Psoas muscle (tissue), 7 donors: ENCODE measurements at regions not wholly inside any gene's neighbourhood (a gene's known extent, or its start where the extent isn't known, plus 50 kb on each side); places are given as distances from the start of the nearest gene placed in this dataset.
A peak's percentile ranks its signal among the peaks of the same experiment; 100 is the strongest.
"Not testable (repeated sequence)": the region's sequence is repeated elsewhere in the genome, so short reads cannot be mapped to it uniquely, and the experiment has no call there.

Experiments used
- ATAC-seq, 4 donors: fragments of 200-7000 bp; cut with Tn5 transposase; one replicate each; pipeline ENCODE4 v1.9.1; 2020; ENCODE audit warnings: moderate library complexity in 3 of 4, mild to moderate bottlenecking in 2 of 4
- DNase-seq, 2 donors: peaks; one replicate each; pipeline ENCODE4 v3.0.0-alpha.2; 2020
- H3K27ac ChIP-seq: fragments of 200-600 bp; one replicate; pipeline ENCODE4 v1.8.0; 2022
- H3K27me3 ChIP-seq, 3 donors: fragments of 200-600 bp in 1 of 3; one replicate each; pipeline versions ENCODE4 v1.6.1 to v1.8.0; 2013 to 2022; ENCODE audit warnings: low read length in 2 of 3, mild to moderate bottlenecking in 2 of 3, moderate library complexity in 1 of 3; ENCODE audit not compliant: insufficient read depth in 3 of 3
- H3K36me3 ChIP-seq, 2 donors: fragments of 200-600 bp in 1 of 2; one replicate each; pipeline versions ENCODE4 v1.6.1 to v1.8.0; 2013 to 2022; ENCODE audit warnings: low read depth in 1 of 2, mild to moderate bottlenecking in 1 of 2, moderate library complexity in 1 of 2; ENCODE audit not compliant: insufficient read depth in 1 of 2
- H3K4me1 ChIP-seq: fragments of 200-600 bp; one replicate; pipeline ENCODE4 v1.8.0; 2022
- H3K4me3 ChIP-seq: fragments of 200-600 bp; one replicate; pipeline ENCODE4 v1.8.0; 2022; ENCODE audit warnings: mild to moderate bottlenecking
- H3K9me3 ChIP-seq: fragments of 200-600 bp; one replicate; pipeline ENCODE4 v1.8.0; 2022
- WGBS, 3 donors: extraction: QIAGEN DNeasy Blood & Tissue Kit; methylation state at CpG; one replicate each; pipeline versions ENCODE4 v1.1.6 to v1.1.7; 2013; 5-methylcytosine and 5-hydroxymethylcytosine counted together
- intact Hi-C, 2 donors: fragments of 100-400 bp; cut with DNase I; formaldehyde crosslinking; loops; one replicate each; pipeline versions ENCODE4 v1.11.0 to v1.14.2; 2022
- TF ChIP-seq, protein P1 (sequence below): fragments of 200-600 bp; IDR thresholded peaks from one replicate; pipeline ENCODE4 v1.8.0; 2022; ENCODE audit warnings: antibody characterized with exemption
- donor health status: healthy with polysubstance abuse.
- donor health status: DM: no; HTN: no; CAD: no; lungs with moderate emphysema.
- donor health status: Bipolar disorder and iron deficiency.
- donor health status: healthy.
- donor health status: DM: yes; HTN: yes; CAD: no.
- donor health status: DM: no; HTN: no; CAD: no.
- donor health status: DM: yes; HTN: yes; CAD: no.

DNA sequence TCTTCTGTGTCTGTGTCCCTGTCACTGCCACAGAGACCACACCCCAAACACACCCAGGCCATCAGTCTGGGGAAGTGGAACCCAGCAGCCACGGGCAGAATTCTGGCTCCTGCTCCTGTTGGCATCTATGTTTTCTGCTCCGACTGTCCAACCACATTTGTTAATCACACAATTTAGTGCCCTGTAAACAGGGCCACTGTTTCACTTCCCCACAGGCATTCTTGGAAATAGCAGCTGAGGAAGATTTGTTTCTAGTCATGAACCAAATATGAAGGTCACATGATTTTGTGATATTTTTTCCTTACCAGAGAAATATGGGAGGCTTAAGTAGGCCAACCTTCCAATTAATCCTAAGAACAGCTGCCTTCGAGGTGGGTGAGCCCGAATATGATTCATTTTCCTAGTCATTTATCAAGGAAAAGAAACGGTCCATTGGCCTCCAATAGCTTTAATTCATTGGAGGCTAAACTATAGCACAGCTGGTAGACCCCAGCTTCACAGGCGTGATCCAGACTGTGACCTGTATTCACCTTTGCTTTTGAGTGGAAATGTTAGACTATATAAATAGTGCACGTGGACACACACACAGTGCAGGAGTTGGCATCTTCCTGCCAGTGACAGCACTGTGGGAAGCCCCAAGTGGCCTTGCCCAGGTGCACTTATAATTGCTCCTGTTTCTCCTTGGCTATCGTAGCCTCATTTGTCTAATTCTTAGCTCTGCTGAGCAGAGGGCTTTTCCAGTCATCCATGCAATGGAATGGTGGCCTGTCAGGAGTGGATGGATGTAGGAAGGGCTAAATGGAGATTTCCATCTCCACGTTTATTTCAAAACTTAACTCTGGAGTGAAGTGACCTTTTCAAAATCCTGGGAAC, 267.9 kb downstream of the LPIN1 start:
- 22 to 37% (median 28%) methylated on average over 9 of the region's 9 CpGs for WGBS, 3 donors
- Histone ChIP-seq H3K27ac (no peak overlapping the region), H3K36me3 (peaks cover 0 to 2% of the 10 kb centered on the region in 2 donors), H3K9me3 (no peaks in the 10 kb centered on the region), H3K4me1 (no peaks in the 10 kb centered on the region), H3K4me3 (no peak overlapping the region), H3K27me3 (peaks cover 0 to 6% (median 0%) of the 10 kb centered on the region in 3 donors)
- ATAC-seq, result peak in 1 of 4 donors; percentile 17
- TF ChIP-seq, protein P1, sequence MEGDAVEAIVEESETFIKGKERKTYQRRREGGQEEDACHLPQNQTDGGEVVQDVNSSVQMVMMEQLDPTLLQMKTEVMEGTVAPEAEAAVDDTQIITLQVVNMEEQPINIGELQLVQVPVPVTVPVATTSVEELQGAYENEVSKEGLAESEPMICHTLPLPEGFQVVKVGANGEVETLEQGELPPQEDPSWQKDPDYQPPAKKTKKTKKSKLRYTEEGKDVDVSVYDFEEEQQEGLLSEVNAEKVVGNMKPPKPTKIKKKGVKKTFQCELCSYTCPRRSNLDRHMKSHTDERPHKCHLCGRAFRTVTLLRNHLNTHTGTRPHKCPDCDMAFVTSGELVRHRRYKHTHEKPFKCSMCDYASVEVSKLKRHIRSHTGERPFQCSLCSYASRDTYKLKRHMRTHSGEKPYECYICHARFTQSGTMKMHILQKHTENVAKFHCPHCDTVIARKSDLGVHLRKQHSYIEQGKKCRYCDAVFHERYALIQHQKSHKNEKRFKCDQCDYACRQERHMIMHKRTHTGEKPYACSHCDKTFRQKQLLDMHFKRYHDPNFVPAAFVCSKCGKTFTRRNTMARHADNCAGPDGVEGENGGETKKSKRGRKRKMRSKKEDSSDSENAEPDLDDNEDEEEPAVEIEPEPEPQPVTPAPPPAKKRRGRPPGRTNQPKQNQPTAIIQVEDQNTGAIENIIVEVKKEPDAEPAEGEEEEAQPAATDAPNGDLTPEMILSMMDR, result no peak
- intact Hi-C loops, result no loop called here
- DNase-seq, result no peak

DNA sequence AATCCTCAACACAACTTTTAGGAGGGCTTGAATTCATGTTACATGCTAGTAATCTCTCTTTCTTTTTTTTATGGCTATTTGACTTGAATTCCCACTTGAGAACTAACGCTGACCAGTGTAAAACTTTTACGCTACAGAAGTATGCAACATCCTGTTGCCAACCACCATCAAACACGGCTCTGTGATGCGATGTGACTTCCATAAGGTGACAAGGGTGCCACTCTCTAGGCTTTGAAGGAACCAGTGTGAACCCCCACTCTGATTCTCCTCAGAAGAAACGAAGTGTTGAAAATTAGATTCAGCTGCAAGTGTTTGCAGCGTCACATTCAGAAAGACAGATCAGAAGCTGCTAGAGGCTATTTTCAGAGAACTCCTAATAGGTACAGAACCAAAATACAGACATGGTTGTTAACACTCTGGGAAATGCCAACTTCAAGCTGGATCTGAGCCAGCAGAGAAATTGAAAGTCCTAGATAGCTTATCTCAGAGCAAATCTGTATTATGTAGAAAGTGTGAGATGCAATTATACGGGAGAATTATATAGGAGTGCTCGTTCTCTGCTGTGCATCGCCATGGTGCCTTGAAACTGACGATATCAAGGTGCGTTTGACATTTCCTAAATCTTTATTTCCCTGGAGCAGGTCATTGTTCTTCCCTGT, 271.2 kb downstream of the LPIN1 start:
- Histone ChIP-seq H3K9me3 (no peaks in the 10 kb centered on the region), H3K4me1 (no peaks in the 10 kb centered on the region), H3K36me3 (peaks cover 0 to 2% of the 10 kb centered on the region in 2 donors), H3K4me3 (no peak overlapping the region), H3K27me3 (peaks cover 0 to 9% (median 0%) of the 10 kb centered on the region in 3 donors), H3K27ac (no peak overlapping the region)
- intact Hi-C loops, result no loop called here
- no peak for ATAC-seq
- 48 to 55% (median 49%) methylated on average over 11 of the region's 11 CpGs for WGBS, 3 donors
- no peak for DNase-seq
- TF ChIP-seq, protein P1, result no peak

DNA sequence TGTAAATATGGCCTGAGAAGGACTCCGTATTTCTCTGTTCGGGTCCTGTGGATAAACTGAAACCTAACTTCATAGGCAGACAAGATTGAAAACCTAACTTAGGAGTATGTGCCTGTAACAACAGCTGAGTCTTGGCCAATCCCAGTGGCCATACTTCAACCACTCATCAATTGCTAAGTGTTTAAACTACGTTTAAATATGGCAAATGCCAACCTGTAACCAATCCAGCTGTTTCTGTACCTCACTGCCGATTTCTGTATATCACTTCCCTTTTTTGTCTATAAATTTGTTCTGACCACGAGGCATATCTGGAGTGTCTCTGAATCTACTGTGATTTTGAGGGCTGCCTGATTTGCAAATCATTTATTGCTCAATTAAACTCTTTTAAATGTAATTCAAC, 272.3 kb downstream of the LPIN1 start:
- ATAC-seq, H3K27me3 ChIP-seq, H3K36me3 ChIP-seq, H3K27ac ChIP-seq, H3K4me3 ChIP-seq, DNase-seq, H3K4me1 ChIP-seq, intact Hi-C loops, H3K9me3 ChIP-seq: not testable (repeated sequence)
- 91% methylated on average over 5 of the region's 5 CpGs for WGBS, 3 donors

DNA sequence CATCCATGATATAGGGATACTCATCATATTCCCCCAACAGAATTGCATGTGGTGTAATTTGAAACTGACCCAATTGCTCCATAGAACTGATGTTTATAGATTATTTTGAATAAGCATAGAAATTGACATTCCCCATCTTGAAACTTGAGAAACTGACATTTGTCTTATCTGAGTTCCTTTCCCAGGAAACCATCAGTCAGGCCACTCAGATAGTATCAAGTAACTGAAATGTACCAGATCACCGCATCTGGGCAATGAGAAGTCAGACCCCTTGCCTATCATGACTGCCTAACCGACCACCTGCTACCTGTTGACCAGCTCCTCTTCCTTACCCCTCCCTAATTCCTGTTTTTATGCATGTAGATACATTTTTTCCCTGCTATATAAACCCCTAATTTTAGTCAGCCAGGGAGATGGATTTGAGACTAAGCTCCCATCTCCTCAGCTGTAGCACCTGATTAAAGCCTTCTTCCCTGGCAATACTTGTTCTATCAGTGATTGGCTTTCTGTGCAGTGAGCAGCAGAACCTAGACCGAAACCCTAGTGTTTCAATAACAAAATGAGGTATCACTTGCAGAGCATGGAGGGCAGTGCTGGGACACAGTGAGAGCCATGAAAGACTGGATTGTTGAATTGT, 274.5 kb downstream of the LPIN1 start:
- WGBS, 3 donors, result 75 to 98% (median 96%) methylated on average over 3 of the region's 3 CpGs
- Histone ChIP-seq H3K4me3 (no peak overlapping the region), H3K27ac (no peak overlapping the region), H3K36me3 (peaks cover 0 to 2% of the 10 kb centered on the region in 2 donors), H3K4me1 (no peaks in the 10 kb centered on the region), H3K9me3 (no peaks in the 10 kb centered on the region), H3K27me3 (peaks cover 0 to 9% (median 0%) of the 10 kb centered on the region in 3 donors)
- ATAC-seq, result no peak
- TF ChIP-seq, protein P1, result no peak
- no peak for DNase-seq
- intact Hi-C loops, result no loop called here

DNA sequence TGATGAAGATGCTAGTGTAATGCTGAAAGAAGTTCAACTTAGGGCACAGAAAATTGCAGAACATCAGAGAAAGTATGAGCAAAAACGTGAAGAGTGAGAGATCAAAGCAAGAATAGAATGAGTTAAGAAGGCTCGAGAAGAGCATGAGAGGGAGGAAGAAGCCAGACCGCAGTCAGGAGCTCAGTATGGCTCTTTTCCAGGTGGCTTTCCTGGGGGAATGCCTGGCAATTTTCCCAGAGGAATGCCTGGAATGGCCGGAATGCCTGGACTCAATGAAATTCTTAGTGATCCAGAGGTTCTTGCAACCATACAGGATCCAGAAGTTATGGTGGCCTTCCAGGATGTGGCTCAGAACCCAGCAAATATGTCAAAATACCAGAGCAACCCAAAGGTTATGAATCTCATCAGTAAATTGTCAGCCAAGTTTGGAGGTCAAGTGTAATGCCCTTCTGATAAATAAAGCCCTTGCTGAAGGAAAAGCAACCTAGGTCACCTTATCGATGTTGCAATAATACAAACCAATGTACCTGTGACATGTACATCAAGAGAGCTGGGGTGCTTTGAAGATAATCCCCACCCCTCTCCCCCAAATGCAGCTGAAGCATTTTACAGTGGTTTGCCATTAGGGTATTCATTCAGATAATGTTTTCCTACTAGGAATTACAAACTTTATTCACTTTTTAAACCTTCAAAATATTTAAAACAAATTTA, 277.9 kb downstream of the LPIN1 start:
- DNase-seq, intact Hi-C loops, H3K4me1 ChIP-seq, ATAC-seq, H3K27ac ChIP-seq, H3K36me3 ChIP-seq, H3K4me3 ChIP-seq, H3K9me3 ChIP-seq, H3K27me3 ChIP-seq: not testable (repeated sequence)
- WGBS, 3 donors, result 24 to 27% (median 25%) methylated on average over 5 of the region's 5 CpGs
